ENCODE measurements at regions not wholly inside any gene's neighbourhood (a gene's known extent, or its start where the extent isn't known, plus 50 kb on each side); places are given as distances from the start of the nearest gene placed in this dataset.

GRCh38 chr10:33117230-33117629 is 159.2 kb upstream of the ITGB1 start:
- TF ChIP-seq EZH2 (IDR thresholded peaks at IDR 0.05) (no peak), POLR2AphosphoS5 (IDR thresholded peaks at IDR 0.05; ENCODE audit: borderline replicate concordance, low read depth, low read length) (no peak)

Data from SK-N-MC (cell line).